Stimulated activated CD4-positive, alpha-beta T cell treated with anti-CD3 and anti-CD28 coated beads, Interleukin-2, amount 100 ng/mL, for 24 hours (primary cell): ENCODE measurements at regions not wholly inside any gene's neighbourhood (a gene's known extent, or its start where the extent isn't known, plus 50 kb on each side); places are given as distances from the start of the nearest gene placed in this dataset.

Source experiments
- DNase-seq, 2 donors: peaks; one replicate each; pipeline ENCODE4 v3.0.0-alpha.2; 2020

- peak in 1 of 2 donors; percentile 18 for DNase-seq
Observed at GRCh38 chr14:104389326-104390220, 190.0 kb upstream of the C14orf180 start.

DNA sequence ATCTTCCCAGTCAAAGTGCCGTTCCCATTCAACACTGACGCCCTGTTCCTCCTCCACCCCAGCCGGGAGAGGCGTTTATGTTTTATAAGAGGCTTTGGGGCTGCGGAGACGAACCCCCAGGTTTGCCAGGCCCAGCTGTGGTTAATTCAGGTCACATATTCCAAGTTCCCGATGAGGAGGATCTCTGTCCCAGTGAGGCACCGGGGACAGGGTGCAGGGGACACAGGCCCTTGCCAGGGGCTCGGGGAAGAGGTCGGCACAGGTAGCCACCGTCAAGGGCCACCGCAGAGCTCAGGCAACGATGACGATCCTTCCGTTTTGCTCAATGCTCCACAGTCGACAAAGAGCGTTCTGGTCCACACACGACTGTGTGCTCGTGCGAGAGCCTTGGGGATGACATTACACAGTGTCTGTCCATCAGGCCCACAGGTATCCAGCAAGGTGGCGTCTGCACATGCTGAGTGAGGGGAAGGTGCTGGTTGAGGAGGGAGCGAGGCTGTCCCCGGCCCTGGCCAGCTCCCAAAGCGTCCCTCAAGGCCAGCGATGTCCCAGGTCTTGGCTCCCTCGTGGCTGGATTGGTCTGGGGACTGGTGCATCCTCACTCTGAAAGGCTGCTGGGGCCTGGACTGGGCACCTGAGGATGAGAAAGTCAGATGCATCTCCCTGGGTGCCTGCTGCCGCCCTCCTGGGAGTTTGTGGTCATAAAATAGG, 189.2 kb upstream of the C14orf180 start:
- DNase-seq = peak in 1 of 2 donors; percentile 19

- peak in 1 of 2 donors; percentile 18 for DNase-seq
Observed at GRCh38 chr14:104390941-104391901, 188.3 kb upstream of the C14orf180 start.

GRCh38 chr14:104392001-104392395, 187.6 kb upstream of the C14orf180 start:
- peak in 1 of 2 donors; percentile 17 for DNase-seq

DNA sequence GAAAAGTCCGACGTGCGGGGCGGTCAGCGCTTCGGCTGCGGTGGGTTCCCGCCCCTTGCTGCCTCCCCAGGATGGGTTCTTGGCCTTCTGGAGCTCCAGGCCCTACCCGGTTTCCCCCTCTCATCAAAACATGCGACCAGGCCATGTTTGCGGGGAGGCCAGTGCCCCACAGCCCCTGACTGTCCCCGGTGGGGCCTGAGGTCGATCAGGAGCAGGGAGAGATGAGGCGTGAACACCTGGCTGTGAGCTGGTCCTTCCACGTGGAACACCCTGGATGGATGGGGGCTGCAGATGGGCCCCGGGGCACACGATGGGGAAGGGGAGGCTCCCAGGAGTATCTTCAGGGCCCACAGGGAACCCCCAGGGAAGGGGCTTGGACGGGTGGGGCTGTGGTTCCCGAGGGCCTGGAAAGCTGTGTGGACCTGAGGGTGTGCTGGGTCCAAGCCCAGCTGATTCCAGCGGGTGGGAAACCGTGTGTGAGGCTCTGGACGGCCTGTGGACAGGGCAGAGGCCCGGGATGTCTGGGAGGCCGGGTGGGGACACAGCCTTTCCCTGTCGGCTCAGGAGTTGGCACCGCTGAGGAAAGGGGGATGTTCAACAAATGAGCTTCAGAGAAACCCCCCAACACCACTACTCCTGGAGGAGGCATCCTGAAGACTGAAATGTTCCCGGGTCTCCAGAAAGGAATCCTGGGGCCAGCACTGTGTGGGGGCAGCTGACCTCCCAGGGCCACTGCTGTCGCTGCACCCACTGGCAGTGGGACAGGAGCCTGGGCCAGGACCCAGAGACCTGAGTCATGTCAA, 187.0 kb upstream of the C14orf180 start:
- DNase-seq = peak in 1 of 2 donors; percentile 15

DNA sequence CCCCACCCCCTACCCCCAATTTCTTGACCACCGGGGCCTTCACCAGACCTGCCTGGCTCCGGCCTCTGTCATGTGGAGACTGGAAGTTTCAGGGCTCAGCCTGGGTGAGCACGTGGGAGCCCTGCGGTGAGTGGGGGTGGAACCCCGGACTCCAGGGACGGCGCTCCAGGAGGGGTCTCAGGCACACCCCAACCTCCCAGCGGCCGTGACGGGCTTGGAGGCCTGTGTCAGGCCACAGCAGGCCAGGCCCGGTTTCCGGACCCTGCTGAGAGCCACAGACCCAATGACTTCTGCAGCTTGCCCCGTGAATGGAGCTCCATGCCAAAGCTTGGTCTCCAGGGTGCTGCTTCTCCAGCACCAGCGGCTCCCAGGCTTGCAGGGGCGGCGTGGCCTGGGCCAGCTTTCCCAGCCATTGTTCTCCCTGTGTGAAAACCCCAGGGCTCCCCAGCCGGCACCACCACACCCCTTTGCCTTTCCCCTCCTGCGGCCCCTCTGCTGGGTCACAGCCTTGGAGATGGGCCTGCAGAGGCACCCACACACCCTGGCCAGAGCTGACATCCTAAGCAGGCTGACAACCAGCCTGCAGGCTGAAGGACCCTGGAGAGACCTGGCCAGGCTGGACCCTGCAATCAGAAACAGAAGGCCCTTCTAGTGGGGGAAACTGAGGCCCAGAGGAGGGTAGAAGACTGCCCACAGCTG, 186.2 kb upstream of the C14orf180 start:
- peak in 1 of 2 donors; percentile 13 for DNase-seq

DNA sequence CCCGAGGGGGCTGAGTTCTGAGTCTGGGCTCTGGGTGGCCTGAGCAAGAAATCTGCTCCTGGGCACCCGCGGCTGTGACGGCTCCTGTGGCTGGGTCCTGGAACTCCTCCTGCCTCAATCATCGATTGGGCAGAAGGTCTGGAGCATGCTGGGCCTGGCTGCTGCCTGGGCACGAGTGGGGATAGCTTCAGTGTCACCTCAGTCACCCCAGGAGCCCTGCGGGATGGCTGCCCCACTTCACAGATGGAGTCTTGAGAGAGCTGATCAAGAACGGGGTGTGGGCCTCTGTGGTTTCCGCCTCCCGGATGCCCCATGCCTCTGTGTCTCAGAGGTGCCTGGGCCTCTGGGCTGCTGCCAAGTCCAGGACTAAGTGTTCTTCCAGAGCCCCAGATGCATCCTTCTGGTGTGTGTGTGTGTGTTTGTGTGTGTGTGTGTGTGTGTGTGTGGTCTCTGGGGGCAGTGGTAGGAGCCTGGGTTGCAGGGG, 185.6 kb upstream of the C14orf180 start:
- peak; percentile 56 to 57 for DNase-seq

DNA sequence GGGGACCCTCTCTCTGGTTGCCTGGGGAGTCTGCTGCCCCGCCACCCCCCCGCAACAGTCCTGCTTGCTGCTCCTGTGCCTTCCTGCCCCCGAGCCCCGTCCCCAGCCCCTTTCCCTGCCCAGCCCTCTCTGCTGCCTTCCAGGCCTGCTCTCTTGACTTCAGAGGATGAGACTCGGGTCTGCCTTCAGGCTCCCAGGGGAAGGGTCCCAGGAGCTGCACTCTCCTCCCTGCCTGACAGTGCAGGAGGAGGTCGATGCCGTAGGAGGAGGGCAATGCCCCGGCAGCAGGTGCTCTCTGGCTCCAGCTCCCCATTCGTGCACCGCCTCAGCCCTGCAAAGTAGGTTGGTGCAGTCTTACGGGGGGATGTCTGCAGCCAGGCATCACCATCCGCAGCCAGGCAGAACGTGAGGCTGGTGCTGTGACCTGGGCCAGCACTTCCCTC, 185.1 kb upstream of the C14orf180 start:
- no peak for DNase-seq

DNA sequence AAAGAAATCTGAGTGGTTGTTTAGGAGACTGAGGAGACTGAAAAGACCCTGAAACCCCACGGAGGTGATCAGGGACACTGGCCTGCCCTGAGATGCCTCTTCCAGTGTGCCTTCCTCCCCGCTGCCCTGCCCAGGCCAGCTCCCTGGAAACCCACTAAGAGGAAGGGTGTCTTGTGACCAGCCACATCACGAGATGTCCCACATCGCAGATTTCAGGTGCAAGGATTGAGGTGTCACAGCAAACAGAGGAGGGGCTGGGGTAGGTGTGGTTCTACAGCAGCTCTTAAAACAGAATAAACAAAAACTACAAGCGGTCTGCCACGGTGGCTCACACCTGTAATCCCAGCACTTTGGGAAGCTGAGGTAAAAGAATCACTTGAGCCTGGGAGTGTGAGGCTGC, 184.3 kb upstream of the C14orf180 start:
- DNase-seq = no peak

- DNase-seq = no peak
Observed at GRCh38 chr14:104395941-104396681, 183.5 kb upstream of the C14orf180 start.

GRCh38 chr14:104396682-104397470, 182.7 kb upstream of the C14orf180 start:
- DNase-seq = no peak

- no peak for DNase-seq
Observed at GRCh38 chr14:104397956-104398355, 181.6 kb upstream of the C14orf180 start.

- DNase-seq = peak in 1 of 2 donors; percentile 8
Observed at GRCh38 chr14:104398656-104399055, 180.9 kb upstream of the C14orf180 start.

DNA sequence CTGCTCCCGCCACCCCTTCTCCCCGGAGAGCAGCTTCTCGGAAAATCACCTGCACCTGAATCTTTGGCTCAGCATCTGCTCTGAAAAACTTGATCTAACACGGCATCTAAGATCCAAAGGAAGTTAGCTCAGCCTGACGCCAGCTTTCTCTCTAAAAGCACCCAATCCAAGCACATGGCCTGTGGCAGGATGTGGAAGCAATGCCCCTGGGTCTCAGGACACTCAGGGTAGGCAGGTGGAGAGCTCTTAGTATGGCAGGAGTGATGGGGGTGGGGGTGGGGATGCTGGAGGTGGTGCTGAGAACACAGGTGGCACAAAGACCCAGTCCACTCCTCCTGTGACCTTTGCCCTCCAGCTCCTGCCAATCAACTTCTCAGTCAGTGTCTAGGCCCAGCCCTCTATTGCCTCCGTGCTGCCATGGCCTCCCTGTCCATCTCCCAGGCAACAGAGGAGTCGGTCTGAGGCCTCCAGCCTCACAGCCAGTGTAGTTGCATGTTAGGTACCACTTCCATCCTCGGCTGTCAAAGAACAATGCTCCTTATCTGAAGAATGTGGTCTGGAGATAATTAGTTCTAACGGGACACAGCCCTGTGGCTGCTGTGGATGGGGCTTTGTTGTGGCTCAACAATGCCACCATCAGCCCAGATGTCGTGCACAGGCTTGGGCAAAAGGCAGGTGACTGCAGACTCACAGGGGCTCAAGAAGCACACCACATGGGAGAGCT, 180.0 kb upstream of the C14orf180 start:
- peak in 1 of 2 donors; percentile 14 for DNase-seq

- DNase-seq = no peak
Observed at GRCh38 chr14:104400355-104400754, 179.2 kb upstream of the C14orf180 start.

GRCh38 chr14:104401785-104402184, 177.8 kb upstream of the C14orf180 start:
- no peak for DNase-seq

GRCh38 chr14:104402303-104402702, 177.3 kb upstream of the C14orf180 start:
- DNase-seq = peak in 1 of 2 donors; percentile 8

- DNase-seq = peak in 1 of 2 donors; percentile 11
Observed at GRCh38 chr14:104403421-104404220, 175.9 kb upstream of the C14orf180 start.
